ENCODE measurements at regions not wholly inside any gene's neighbourhood (a gene's known extent, or its start where the extent isn't known, plus 50 kb on each side); places are given as distances from the start of the nearest gene placed in this dataset.

DNA sequence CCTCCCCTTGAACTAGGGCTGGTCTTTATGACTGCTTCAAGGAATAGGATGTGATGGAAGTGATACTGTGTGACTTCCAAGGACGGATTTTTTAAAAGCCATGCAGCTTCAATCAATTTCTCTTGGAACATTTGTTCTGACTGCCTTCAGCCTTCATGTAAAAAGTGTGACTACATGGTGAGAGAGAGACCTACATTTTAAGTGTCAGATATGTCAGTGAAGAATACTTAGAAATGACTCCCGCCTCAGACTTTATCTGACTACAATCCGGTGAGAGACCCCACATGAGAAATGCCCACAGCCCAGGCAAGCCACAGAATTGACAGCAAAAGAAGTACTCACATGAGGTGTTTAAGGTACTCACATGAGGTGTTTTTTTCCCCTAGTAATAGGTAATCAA is 295.3 kb downstream of the KCNC2 start:
- no peak for TF ChIP-seq CTCF (IDR thresholded peaks at IDR 0.05)
- TF ChIP-seq ZFX (IDR thresholded peaks at IDR 0.05; ENCODE audit: borderline replicate concordance) = no peak
